Activated naive CD4-positive, alpha-beta T cell treated with anti-CD3 and anti-CD28 coated beads, Interleukin-2, amount 50 U/mL, for 16 hours (primary cell): ENCODE measurements at regions not wholly inside any gene's neighbourhood (a gene's known extent, or its start where the extent isn't known, plus 50 kb on each side); places are given as distances from the start of the nearest gene placed in this dataset.

Experiments
- DNase-seq: peaks from one replicate; pipeline ENCODE4 v3.0.0-alpha.2; 2020

- DNase-seq, result no peak
Measured at GRCh38 chr6:100130630-100131029, 136.6 kb upstream of the MCHR2 start.

GRCh38 chr6:100126790-100127484, 132.9 kb upstream of the MCHR2 start:
- DNase-seq, result no peak

GRCh38 chr6:100121854-100122609, 128.0 kb upstream of the MCHR2 start:
- DNase-seq, result no peak

- no peak for DNase-seq
Measured at GRCh38 chr6:100119261-100119660, 125.2 kb upstream of the MCHR2 start.

- no peak for DNase-seq
Measured at GRCh38 chr6:100118301-100118700, 124.3 kb upstream of the MCHR2 start.

GRCh38 chr6:100117680-100118079, 123.7 kb upstream of the MCHR2 start:
- DNase-seq, result no peak

GRCh38 chr6:100116411-100117194, 122.6 kb upstream of the MCHR2 start:
- no peak for DNase-seq

- no peak for DNase-seq
Measured at GRCh38 chr6:100115407-100116101, 121.5 kb upstream of the MCHR2 start.

- DNase-seq, result no peak
Measured at GRCh38 chr6:100112855-100113508, 119.0 kb upstream of the MCHR2 start.

GRCh38 chr6:100105919-100106529, 112.0 kb upstream of the MCHR2 start:
- DNase-seq, result no peak

GRCh38 chr6:100105138-100105537, 111.1 kb upstream of the MCHR2 start:
- DNase-seq, result no peak

GRCh38 chr6:100103931-100104330, 109.9 kb upstream of the MCHR2 start:
- no peak for DNase-seq

GRCh38 chr6:100103194-100103593, 109.2 kb upstream of the MCHR2 start:
- DNase-seq, result no peak

GRCh38 chr6:100101644-100102043, 107.6 kb upstream of the MCHR2 start:
- no peak for DNase-seq

- no peak for DNase-seq
Measured at GRCh38 chr6:100100776-100101175, 106.8 kb upstream of the MCHR2 start.

- DNase-seq, result no peak
Measured at GRCh38 chr6:100099189-100100074, 105.4 kb upstream of the MCHR2 start.

GRCh38 chr6:100096936-100097335, 102.9 kb upstream of the MCHR2 start:
- DNase-seq, result no peak

- DNase-seq, result no peak
Measured at GRCh38 chr6:100096341-100096740, 102.3 kb upstream of the MCHR2 start.

- no peak for DNase-seq
Measured at GRCh38 chr6:100093405-100093804, 99.4 kb upstream of the MCHR2 start.

GRCh38 chr6:100088009-100088408, 94.0 kb upstream of the MCHR2 start:
- DNase-seq, result no peak

- DNase-seq, result no peak
Measured at GRCh38 chr6:100084991-100085364, 91.0 kb upstream of the MCHR2 start.
